ENCODE measurements at regions not wholly inside any gene's neighbourhood (a gene's known extent, or its start where the extent isn't known, plus 50 kb on each side); places are given as distances from the start of the nearest gene placed in this dataset.

DNA sequence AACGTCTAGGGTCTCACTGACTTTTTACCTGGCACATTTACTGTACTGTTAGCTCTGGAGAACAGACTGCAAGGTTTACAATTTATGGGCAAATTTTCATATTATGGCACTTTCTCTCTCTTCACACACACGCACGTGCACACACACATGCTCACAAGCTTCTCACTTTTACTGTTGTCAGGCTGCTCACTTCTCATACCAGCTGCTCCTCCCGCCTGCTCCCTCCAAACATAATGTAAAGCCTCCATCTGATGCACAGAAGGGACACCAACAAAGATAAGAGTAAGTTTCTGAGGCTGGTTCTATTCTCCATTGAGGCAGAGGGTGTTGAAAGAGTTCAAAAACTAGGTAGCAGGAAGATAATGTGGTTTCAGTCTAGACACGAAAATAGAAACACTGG lies 128.9 kb upstream of the DCLK2 start:
- DNase-seq (ENCODE audit: low read depth), result no peak
- H3K4me3 ChIP-seq (ENCODE audit: low read depth, low read length), result no peak overlapping the region
- TF ChIP-seq, protein P1, sequence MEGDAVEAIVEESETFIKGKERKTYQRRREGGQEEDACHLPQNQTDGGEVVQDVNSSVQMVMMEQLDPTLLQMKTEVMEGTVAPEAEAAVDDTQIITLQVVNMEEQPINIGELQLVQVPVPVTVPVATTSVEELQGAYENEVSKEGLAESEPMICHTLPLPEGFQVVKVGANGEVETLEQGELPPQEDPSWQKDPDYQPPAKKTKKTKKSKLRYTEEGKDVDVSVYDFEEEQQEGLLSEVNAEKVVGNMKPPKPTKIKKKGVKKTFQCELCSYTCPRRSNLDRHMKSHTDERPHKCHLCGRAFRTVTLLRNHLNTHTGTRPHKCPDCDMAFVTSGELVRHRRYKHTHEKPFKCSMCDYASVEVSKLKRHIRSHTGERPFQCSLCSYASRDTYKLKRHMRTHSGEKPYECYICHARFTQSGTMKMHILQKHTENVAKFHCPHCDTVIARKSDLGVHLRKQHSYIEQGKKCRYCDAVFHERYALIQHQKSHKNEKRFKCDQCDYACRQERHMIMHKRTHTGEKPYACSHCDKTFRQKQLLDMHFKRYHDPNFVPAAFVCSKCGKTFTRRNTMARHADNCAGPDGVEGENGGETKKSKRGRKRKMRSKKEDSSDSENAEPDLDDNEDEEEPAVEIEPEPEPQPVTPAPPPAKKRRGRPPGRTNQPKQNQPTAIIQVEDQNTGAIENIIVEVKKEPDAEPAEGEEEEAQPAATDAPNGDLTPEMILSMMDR (IDR thresholded peaks at IDR 0.05; ENCODE audit: insufficient read depth, low read depth, low read length, missing control alignments), result no peak

DNA sequence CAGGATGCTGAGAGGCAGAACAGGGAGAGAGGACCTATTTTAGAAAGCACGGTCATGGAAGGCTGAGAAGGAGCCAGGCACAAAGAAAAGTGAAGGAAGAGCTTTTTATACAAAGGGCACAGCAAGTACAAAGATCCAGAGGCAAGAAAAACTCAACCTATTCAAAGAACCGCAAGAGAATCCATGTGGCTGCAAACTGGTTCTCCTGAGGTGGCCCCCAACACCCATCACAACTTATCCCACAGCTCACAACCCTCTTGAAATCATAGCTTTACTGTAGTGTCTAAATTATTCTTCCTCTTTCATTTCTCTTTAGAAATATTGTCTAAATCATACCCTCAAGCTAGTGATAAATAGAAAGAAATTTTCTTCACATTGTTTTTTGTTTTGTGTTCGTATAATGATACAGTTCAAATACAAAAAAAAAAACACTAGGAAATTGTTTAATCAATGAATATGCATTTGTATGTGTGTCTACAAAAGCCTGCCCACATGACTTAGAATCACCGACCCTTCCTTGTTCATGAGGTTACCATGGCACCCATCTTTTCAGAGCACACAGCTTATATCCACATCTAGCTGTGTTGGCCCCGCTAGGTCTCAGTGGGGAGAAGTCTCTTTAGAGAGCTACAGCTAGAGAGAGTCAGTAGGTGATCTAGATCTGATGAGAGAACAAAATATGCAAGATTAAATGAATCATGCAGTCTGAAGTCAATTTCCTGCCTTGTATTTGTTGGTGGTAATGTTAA lies 126.9 kb upstream of the DCLK2 start:
- TF ChIP-seq, protein P1 (IDR thresholded peaks at IDR 0.05; ENCODE audit: insufficient read depth, low read depth, low read length, missing control alignments), result no peak
- no peak for DNase-seq (ENCODE audit: low read depth)

DNA sequence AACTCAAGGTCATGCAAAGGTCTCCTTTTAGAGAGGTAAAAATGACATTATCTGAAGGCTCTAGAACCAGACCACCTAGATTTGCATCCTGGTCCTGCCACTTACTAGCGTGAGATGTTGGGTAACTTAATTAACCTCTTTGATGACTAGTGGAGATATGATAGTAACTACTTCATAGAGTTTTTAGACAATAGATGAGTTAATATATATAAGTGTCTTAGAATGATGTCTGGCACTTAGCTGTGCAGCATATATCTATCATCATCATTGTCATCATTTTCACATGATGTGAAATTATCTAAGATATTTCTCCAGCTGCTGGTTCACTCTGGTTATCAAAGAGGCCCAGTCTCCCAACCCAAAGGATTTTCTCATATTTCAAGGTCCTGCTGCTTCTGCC lies 126.1 kb upstream of the DCLK2 start:
- DNase-seq (ENCODE audit: low read depth), result no peak
- no peak overlapping the region for H3K4me3 ChIP-seq (ENCODE audit: low read depth, low read length)
- TF ChIP-seq, protein P1 (IDR thresholded peaks at IDR 0.05; ENCODE audit: insufficient read depth, low read depth, low read length, missing control alignments), result no peak

More for the DNA sequence above, 126.9 kb upstream of the DCLK2 start:
- no peak overlapping the region for H3K4me3 ChIP-seq (ENCODE audit: low read depth, low read length)

DNA sequence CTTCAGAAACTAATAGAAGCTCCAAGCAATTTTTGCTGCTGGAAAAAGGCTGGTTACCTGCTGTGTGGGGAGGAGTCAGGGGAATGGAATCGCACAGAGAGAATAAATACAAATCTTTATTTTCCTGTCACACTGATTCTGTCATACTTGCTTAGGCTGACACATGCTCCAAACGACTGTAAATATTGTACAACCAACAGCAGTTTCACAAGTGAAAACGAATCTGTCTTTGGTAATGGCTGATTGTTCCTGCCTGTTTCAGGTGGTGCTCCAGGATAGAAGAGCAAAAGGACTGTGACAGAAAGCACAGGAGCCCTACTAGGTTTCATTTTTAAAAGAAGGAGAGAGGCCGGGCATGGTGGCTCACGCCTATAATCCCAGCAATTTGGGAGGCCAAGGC lies 125.5 kb upstream of the DCLK2 start:
- DNase-seq (ENCODE audit: low read depth), result no peak
- TF ChIP-seq, protein P1 (IDR thresholded peaks at IDR 0.05; ENCODE audit: insufficient read depth, low read depth, low read length, missing control alignments), result no peak
- H3K4me3 ChIP-seq (ENCODE audit: low read depth, low read length), result no peak overlapping the region

DNA sequence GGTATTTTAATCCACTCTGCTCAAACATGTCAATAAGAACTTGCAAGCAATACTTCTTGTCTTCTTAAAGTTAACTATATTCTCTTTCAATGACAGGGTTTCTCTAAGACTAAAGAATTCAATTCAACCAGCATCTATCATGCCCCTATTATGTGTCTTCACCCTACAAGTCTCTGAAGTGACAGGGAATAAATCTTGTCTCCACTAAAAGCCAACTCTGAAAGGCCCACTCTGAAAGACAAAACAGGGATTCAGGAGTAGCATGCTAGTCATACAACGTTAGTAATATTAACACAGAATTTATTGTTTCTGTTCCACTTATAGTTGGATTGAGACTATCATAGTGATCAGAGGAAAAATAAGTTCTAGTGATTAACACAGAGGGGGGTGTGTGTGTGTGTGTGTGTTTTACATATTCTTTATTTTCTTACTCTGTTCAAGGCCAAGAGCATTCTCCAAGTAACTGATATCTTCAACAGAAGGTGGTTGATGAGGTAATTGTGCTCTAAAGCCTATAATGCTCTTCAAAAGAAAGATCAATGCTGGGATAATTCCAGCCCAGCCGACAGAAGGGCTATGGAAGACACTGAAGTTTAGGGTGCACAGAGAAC lies 122.4 kb upstream of the DCLK2 start:
- TF ChIP-seq, protein P1 (IDR thresholded peaks at IDR 0.05; ENCODE audit: insufficient read depth, low read depth, low read length, missing control alignments), result no peak
- no peak for DNase-seq (ENCODE audit: low read depth)
- H3K4me3 ChIP-seq (ENCODE audit: low read depth, low read length), result no peak overlapping the region

GRCh38 chr4:149956678-149957077 lies 121.6 kb upstream of the DCLK2 start:
- H3K4me3 ChIP-seq (ENCODE audit: low read depth, low read length), result no peak overlapping the region
- no peak for DNase-seq (ENCODE audit: low read depth)
- TF ChIP-seq, protein P1 (IDR thresholded peaks at IDR 0.05; ENCODE audit: insufficient read depth, low read depth, low read length, missing control alignments), result no peak
